ENCODE measurements at regions not wholly inside any gene's neighbourhood (a gene's known extent, or its start where the extent isn't known, plus 50 kb on each side); places are given as distances from the start of the nearest gene placed in this dataset.

GRCh38 chr6:21317642-21318041 lies 275.9 kb upstream of the SOX4 start:
- H3K36me3 Mint-ChIP-seq (ENCODE audit: insufficient read depth, unreplicated experiment), result no peaks in the 10 kb centered on the region
- intact Hi-C loops (cut with micrococcal nuclease; ENCODE audit: unreplicated experiment), result no loop called here
- TF ChIP-seq, protein P1, sequence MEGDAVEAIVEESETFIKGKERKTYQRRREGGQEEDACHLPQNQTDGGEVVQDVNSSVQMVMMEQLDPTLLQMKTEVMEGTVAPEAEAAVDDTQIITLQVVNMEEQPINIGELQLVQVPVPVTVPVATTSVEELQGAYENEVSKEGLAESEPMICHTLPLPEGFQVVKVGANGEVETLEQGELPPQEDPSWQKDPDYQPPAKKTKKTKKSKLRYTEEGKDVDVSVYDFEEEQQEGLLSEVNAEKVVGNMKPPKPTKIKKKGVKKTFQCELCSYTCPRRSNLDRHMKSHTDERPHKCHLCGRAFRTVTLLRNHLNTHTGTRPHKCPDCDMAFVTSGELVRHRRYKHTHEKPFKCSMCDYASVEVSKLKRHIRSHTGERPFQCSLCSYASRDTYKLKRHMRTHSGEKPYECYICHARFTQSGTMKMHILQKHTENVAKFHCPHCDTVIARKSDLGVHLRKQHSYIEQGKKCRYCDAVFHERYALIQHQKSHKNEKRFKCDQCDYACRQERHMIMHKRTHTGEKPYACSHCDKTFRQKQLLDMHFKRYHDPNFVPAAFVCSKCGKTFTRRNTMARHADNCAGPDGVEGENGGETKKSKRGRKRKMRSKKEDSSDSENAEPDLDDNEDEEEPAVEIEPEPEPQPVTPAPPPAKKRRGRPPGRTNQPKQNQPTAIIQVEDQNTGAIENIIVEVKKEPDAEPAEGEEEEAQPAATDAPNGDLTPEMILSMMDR (IDR thresholded peaks at IDR 0.05; ENCODE audit: unreplicated experiment), result no peak
- CTCF ChIA-PET, result no interaction called here
- H3K27me3 Mint-ChIP-seq (ENCODE audit: unreplicated experiment), result no peaks in the 10 kb centered on the region
- H3K9me3 Mint-ChIP-seq (ENCODE audit: low read depth, unreplicated experiment), result peaks cover 6% of the 10 kb centered on the region
- no peak for DNase-seq
- BruUV-seq (replicated peaks), result no TSS peak
- H3K27ac Mint-ChIP-seq (ENCODE audit: unreplicated experiment), result no peak overlapping the region
- no peaks in the 10 kb centered on the region for H3K4me1 Mint-ChIP-seq (ENCODE audit: low read depth, unreplicated experiment)
- no peak overlapping the region for H3K4me3 Mint-ChIP-seq (ENCODE audit: low read depth, unreplicated experiment)

GRCh38 chr6:21321076-21321475 lies 272.5 kb upstream of the SOX4 start:
- BruUV-seq (replicated peaks), result no TSS peak
- Mint-ChIP-seq H3K27me3 (ENCODE audit: unreplicated experiment) (no peaks in the 10 kb centered on the region), H3K27ac (ENCODE audit: unreplicated experiment) (no peak overlapping the region), H3K9me3 (ENCODE audit: low read depth, unreplicated experiment) (peaks cover 6% of the 10 kb centered on the region), H3K4me1 (ENCODE audit: low read depth, unreplicated experiment) (no peaks in the 10 kb centered on the region), H3K4me3 (ENCODE audit: low read depth, unreplicated experiment) (no peak overlapping the region), H3K36me3 (ENCODE audit: insufficient read depth, unreplicated experiment) (no peaks in the 10 kb centered on the region)
- CTCF ChIA-PET, result no interaction called here
- TF ChIP-seq, protein P1 (IDR thresholded peaks at IDR 0.05; ENCODE audit: unreplicated experiment), result no peak
- no peak for DNase-seq
- intact Hi-C loops (cut with micrococcal nuclease; ENCODE audit: unreplicated experiment), result no loop called here

GRCh38 chr6:21321531-21321930 lies 272.0 kb upstream of the SOX4 start:
- no TSS peak for BruUV-seq (replicated peaks)
- Mint-ChIP-seq H3K27ac (ENCODE audit: unreplicated experiment) (no peak overlapping the region), H3K4me1 (ENCODE audit: low read depth, unreplicated experiment) (no peaks in the 10 kb centered on the region), H3K36me3 (ENCODE audit: insufficient read depth, unreplicated experiment) (no peaks in the 10 kb centered on the region), H3K27me3 (ENCODE audit: unreplicated experiment) (no peaks in the 10 kb centered on the region), H3K4me3 (ENCODE audit: low read depth, unreplicated experiment) (no peak overlapping the region), H3K9me3 (ENCODE audit: low read depth, unreplicated experiment) (peaks cover 6% of the 10 kb centered on the region)
- CTCF ChIA-PET, result no interaction called here
- intact Hi-C loops (cut with micrococcal nuclease; ENCODE audit: unreplicated experiment), result no loop called here
- no peak for DNase-seq
- TF ChIP-seq, protein P1 (IDR thresholded peaks at IDR 0.05; ENCODE audit: unreplicated experiment), result no peak

GRCh38 chr6:21323577-21323976 lies 270.0 kb upstream of the SOX4 start:
- Mint-ChIP-seq H3K36me3 (ENCODE audit: insufficient read depth, unreplicated experiment) (no peaks in the 10 kb centered on the region), H3K27ac (ENCODE audit: unreplicated experiment) (no peak overlapping the region), H3K27me3 (ENCODE audit: unreplicated experiment) (no peaks in the 10 kb centered on the region), H3K9me3 (ENCODE audit: low read depth, unreplicated experiment) (peaks cover 6% of the 10 kb centered on the region), H3K4me3 (ENCODE audit: low read depth, unreplicated experiment) (no peak overlapping the region), H3K4me1 (ENCODE audit: low read depth, unreplicated experiment) (no peaks in the 10 kb centered on the region)
- no peak for DNase-seq
- CTCF ChIA-PET, result interaction anchor here (0.5 to 1.1 kb wide), 2 partner anchors 9 to 317 kb away, joined by 4 read pairs; no protein-coding TSS in a partner anchor
- no TSS peak for BruUV-seq (replicated peaks)
- intact Hi-C loops (cut with micrococcal nuclease; ENCODE audit: unreplicated experiment), result no loop called here
- TF ChIP-seq, protein P1 (IDR thresholded peaks at IDR 0.05; ENCODE audit: unreplicated experiment), result no peak
